NCI-H1694 (cell line): ENCODE measurements at regions not wholly inside any gene's neighbourhood (a gene's known extent, or its start where the extent isn't known, plus 50 kb on each side); places are given as distances from the start of the nearest gene placed in this dataset.
"Not testable (repeated sequence)": the region's sequence is repeated elsewhere in the genome, so short reads cannot be mapped to it uniquely, and the experiment has no call there.

Experiments
- DNase-seq: peaks from one replicate; lab custom pipeline; 2025; lab: John Stamatoyannopoulos, UW

DNA sequence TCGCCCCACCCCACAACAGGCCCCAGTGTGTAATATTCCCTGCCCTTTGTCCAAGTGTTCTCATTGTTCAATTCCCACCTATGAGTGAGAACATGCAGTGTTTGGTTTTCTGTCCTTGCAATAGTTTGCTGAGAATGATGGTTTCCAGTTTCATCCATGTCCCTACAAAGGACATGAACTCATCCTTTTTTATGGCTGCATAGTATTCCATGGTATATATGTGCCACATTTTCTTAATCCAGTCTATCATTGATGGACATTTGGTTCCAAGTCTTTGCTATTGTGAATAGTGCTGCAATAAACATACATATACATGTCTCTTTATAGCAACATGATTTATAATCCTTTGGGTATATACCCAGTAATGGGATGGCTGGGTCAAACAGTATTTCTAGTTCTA is 132.7 kb downstream of the SNX10 start:
- DNase-seq: not testable (repeated sequence)

DNA sequence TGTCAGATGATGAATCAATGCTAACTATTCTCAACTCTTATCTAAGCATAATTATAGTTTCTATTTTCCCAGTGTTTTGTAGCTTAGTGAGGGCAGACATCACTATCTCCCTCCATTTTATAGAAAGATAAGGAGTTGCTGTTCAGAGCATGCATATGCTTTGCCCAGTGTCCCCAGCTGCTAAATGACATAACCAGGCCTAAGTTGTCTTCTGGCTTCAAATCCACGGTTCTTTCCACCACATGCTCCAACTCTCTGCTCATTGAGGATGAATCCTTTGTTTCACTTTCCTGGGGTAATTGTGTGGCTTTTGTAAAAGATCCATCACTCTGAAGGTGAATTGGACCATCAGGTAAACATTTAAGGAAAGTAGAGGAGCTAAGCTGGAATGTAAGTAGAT is 134.0 kb downstream of the SNX10 start:
- no peak for DNase-seq

DNA sequence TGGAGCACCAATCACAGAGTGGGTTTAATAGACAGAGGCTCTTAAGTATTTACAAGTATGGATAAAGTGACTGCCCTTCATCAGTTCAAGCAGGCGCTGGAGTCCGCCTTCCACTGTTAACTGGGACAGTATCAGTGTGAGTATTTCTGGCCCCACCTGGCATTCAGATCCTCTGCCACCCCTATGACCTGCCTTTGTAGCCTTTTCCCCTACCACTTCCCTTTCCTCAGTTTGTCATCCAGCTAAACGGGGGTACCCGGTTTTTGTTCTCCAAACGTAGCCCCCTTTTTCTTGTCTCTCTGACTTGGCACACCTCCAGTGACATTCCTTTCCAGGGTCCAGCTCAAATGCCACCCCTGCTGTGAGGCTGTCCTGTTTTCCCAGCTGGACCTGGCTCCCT is 134.4 kb downstream of the SNX10 start:
- no peak for DNase-seq

GRCh38 chr7:26428571-26428970 is 136.9 kb downstream of the SNX10 start:
- DNase-seq: no peak

DNA sequence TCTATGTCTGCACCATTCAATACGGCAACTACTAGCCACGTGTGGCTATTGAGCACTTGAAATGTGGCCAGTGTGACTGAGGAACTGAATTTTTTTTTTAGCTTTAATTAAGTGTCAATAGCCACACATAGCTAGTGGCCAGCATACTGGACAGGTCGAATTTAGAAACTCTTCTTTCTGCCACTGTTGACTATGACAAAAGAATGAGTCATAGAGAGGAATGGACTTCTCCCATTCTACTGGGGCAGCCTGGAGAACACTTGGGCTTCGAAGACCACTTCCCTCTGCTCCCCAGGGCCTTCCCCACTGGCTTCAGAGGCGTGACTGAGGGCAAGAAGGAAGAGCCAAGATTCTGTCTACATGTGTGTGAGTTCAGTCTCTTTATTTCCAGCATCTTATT is 137.5 kb downstream of the SNX10 start:
- DNase-seq: no peak

GRCh38 chr7:26434974-26435373 is 143.3 kb downstream of the SNX10 start:
- DNase-seq: no peak

DNA sequence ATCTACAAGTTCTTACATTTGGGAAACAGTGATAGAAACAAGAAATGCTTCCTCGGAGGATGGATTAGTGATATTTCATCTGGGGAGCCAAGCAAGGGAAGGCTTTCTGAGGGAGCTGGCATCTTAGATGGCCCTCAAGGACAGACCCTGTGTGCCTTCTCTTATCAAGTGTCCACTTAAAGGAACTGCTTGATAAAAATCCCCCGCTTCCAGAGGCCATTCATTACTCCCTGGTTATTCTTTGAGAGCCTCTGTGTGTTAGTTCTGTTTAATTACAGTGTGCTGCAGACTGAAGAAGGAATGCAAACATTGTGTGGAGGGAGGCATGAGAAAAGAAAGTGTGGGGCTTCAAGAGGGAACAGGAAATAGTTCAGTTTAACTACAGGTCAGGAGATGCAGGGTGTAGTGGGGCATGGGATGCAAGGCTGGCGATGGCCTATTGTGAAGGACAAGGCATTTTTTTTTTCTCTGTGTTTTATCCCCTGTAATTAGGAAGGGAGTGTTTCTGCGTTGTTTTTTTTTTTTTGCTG is 145.4 kb downstream of the SNX10 start:
- no peak for DNase-seq

- DNase-seq: no peak
Measured at GRCh38 chr7:26438078-26438477, 146.4 kb downstream of the SNX10 start.

GRCh38 chr7:26439521-26440232 is 148.0 kb downstream of the SNX10 start:
- no peak for DNase-seq

GRCh38 chr7:26440233-26441001 is 148.8 kb downstream of the SNX10 start:
- DNase-seq: no peak

DNA sequence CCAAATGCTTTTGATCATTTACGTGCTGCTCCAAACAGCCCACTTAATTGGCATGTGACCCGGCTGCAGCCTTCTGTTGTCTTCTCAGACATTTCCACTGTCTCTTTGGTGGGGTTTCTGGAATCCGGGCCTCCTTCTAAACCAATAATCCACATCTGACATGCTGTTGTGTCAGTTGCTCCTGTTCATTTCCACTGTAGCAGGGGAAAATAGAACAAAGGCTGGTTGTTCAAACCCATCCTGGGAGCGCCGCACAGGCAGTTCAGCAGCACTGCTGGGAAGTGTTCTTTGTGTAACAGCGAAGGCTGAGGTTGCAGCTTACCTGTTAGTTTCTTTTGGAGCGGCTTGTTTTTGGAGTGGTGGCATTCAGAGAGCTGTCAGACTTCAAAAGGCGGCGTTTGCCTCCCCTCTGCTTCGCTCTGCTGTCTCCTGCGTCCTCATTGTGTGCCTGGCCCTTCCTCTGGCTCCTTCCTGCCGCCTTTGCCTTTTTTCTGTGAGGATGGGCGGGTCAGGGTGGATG is 149.4 kb downstream of the SNX10 start:
- DNase-seq: no peak

DNA sequence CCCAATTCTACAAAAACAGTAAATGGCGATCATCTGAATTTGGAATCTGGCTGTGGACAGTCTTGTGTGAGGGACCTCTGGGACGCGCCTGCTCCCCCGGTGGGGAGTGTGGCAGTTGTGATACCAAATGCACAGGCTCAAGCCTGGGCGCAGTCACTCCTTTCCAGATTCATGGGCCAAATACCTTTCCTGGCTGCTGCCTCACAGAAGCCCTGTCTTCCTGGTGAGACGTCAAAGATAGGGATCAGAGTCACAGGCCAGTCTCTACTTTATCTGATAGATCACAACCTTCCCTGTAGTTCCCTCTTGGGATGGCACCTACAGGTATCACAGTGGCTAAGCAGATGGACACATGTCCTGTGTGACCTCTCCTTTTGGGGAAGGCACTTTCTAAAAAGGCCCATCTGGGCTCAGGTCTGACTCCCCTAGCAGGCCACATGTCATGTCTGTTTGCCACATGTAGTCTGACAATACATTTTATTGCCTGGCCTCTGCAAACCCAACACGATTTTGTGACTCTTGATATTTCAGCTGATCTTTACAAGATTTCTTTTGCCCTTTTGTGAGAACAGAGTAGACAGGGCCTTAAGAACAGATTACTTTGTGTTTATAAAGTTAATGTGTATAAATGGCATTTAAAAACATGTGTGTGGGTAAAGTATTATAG is 150.1 kb downstream of the SNX10 start:
- DNase-seq: no peak

- no peak for DNase-seq
Measured at GRCh38 chr7:26443006-26443405, 151.3 kb downstream of the SNX10 start.

DNA sequence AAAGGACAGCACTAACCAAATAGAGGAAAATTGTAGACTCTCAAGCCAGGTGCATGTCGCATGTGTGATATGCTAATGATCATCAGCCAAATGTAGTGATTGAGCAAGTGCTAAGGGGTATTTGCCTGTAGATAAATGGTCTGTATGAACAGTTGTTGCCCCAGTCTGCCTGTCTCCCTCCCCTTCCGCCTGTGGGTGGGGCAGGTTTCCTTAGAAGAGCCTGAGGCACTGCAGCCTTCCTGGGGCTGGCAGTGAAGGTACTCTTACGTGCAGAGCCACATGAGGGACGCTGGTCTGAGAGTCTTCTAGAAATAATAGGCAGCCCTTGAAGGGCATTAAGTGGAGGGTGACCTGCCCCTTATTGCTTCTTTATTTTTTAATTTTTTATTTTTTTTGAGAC is 152.1 kb downstream of the SNX10 start:
- DNase-seq: no peak

GRCh38 chr7:26444555-26444954 is 152.9 kb downstream of the SNX10 start:
- no peak for DNase-seq

DNA sequence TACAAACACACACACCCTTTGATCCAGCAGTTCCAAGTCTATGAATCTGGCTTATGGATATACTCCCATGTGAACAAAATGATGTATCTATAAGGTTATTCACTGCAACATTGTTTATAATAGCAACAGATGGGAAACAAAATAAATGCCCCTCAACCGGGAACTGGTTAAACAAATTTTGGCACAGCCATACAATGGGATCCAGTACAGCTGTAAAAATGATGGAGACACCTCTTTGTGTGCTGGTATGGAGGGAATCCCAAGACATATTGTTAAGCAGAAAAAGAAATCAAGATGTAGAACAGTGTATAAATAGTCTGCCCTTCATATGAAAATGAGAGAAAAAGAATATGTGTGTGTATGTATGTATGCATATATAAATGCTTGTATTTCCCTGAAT is 155.5 kb downstream of the SNX10 start:
- no peak for DNase-seq

- DNase-seq: no peak
Measured at GRCh38 chr7:26449175-26450165, 157.8 kb downstream of the SNX10 start.

DNA sequence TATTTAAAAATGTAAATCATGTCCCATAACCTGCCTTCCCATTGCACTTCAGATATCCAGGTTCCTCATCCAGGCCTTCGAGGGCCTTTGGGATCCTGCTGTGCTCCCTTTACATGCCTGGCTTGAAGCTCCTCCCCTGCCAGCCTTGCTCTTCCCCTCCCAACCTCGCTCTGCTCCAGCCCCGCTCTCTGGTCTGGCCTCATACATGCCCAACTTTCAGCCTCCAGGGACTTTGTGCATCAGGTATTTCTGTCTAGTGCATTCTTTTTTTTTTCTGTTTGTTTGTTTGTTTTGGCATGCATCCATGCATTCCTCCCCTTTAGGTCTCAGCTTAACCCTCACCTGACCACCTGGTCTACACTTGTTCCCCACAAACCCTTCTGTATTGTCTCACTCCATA is 160.3 kb downstream of the SNX10 start:
- DNase-seq: no peak

DNA sequence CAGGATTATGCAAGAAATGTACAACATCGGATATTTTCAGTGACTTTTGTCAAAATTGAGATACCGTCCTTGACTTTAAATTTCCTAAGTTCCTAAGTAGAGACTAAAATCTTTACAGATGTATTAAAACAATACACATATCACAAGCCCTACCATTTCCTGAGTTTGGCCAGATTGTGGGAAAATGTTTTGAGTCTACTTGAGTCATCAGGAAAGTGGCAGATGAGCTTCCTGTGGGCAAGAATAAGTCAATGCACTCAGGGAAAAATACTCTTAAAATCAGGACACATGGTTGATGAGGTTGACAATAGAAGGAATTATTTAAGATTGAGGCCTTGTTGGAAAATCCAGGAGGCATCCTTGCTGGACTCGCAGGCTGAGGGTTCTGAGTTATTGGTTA is 162.5 kb downstream of the SNX10 start:
- no peak for DNase-seq

GRCh38 chr7:26457696-26458327 is 166.2 kb downstream of the SNX10 start:
- DNase-seq: no peak
